GM12873 (cell line): ENCODE measurements at regions not wholly inside any gene's neighbourhood (a gene's known extent, or its start where the extent isn't known, plus 50 kb on each side); places are given as distances from the start of the nearest gene placed in this dataset.

ENCODE experiments used
- CTCF ChIP-seq: IDR thresholded peaks from 2 replicates; pipeline ENCODE4 v1.5.1; 2012; ENCODE audit warnings: low read depth, mild to moderate bottlenecking, moderate library complexity, low read length, control low read depth; ENCODE audit not compliant: insufficient read depth; ENCODE audit errors: missing control alignments

- no peak for TF ChIP-seq CTCF
Observed at GRCh38 chr18:38010971-38011857, 445.6 kb upstream of the CELF4 start.

GRCh38 chr18:38010037-38010436 lies 444.4 kb upstream of the CELF4 start:
- no peak for TF ChIP-seq CTCF

- TF ChIP-seq CTCF = no peak
Observed at GRCh38 chr18:38009320-38009719, 443.7 kb upstream of the CELF4 start.

- TF ChIP-seq CTCF = no peak
Observed at GRCh38 chr18:38007676-38008330, 442.2 kb upstream of the CELF4 start.

GRCh38 chr18:38007026-38007425 lies 441.4 kb upstream of the CELF4 start:
- TF ChIP-seq CTCF = no peak

- no peak for TF ChIP-seq CTCF
Observed at GRCh38 chr18:38006541-38006940, 440.9 kb upstream of the CELF4 start.

- no peak for TF ChIP-seq CTCF
Observed at GRCh38 chr18:37997695-37998094, 432.1 kb upstream of the CELF4 start.
